HPDE6-E6E7 (cell line): ENCODE measurements at regions not wholly inside any gene's neighbourhood (a gene's known extent, or its start where the extent isn't known, plus 50 kb on each side); places are given as distances from the start of the nearest gene placed in this dataset.
A peak's percentile ranks its signal among the peaks of the same experiment; 100 is the strongest.

Experiments used
- DNase-seq: peaks from one replicate; pipeline ENCODE4 v3.0.0; 2011; ENCODE audit warnings: missing footprints; ENCODE audit errors: extremely low spot score

GRCh38 chr13:106351251-106351650 is 184.2 kb downstream of the EFNB2 start:
- no peak for DNase-seq

DNA sequence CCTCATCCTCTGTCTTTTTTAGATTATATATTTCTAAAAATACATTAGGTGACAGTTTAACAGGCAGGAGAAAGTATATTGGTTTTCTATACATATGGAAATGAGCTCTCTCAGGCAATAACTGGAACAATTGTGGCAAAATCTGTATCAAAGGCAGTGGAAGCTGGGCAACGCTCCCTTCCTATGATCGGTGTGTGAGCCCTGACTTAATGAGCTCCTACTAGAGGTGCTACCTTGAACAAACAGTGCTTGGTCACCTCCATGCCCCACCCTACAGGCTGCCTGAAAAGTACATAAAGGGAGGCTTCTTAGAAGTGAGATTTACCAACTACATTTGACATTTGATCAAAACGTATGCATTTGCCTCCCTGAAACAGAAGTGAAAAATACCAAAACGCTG is 185.3 kb downstream of the EFNB2 start:
- DNase-seq, result no peak

DNA sequence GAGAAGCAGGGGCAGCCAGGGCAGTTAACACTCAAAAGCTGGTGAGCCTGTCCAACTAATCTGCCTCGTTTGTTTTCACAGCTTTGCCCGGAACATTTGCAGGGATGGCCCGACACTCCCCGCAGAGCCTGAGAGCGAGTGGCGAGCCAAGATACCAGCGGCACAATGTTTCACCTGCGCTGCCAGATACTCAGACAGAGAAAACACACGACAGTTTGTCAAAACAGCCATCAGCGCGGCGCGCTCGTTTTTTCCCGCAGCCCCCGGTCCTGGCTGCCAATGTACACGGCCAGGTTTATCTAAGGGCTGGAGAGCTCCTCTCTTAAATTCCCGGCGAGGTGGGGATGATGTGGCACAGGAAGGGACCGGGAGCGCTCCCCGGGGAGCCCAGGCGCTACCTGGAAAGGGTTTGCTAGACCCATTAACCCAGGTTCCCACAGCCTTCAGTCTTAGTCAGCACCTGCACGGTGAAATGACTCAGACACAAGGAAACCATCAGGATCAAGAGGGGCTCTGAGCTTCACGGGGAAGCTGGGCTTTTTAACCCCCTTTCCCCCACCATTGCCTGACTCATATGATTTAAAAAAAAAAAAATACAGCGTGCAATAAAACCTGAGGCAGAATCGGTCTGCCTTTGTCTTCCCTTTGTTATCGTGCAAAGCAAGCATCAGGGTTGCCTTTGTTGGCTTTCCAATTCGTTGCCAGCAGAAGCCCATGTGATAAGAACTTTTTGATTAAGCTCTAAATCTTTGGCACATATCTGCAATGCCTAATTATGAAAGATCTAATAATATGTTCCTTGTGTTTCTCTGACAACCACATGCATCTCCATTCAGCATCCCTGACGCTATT is 186.2 kb downstream of the EFNB2 start:
- peak; percentile 41 for DNase-seq

DNA sequence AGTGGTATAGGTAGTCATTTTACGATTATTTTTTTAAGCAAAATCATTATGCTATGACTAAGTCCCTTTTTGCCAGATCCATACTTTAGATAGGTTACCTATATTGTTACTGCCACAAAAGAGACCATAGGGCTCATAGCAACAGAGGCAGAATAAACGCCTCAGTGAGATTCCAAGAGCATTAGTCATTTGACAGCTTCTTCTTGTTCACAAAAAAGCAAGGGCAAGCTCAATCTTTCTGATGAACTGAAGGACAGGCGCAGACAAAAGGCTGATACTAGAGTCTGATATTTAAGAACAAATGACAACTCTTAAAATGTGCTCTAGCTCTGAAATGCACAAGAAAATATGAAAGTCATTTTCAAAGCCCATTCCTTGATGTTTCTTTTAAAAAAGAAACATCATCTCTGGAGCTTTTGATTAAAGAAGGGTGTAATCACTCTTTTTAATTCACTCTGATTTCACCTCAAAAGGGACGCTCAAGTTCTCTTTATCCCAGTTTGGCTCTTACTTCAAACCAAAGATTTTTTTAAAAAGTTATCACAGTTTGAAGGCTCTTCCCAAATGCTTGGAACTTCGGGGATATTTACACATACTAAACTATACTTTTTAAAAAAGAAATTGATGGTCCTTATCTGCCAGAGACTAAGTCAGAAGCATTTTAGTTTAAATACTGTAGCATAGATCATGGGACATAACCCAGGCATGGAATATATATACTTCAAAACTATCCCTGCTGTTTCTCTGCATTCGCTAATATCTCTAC is 187.2 kb downstream of the EFNB2 start:
- DNase-seq, result no peak

DNA sequence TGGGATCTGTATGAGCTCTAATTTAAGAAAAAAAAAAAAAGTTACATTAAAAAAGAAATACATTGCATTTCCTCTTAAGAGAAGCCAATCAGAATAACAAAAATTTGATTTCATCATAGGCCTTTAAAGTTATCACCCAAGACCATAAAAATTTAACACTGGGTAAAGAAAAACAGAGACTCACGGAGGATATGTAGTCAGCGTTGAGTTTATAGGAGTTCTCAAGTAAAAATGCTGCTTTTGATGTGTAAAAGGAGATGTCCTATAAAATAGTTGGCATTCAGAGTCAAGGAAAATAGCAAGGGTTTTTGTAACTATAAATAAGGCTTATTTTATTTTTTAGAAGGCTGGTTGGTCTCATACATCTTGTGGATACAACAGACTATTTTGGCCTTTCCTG is 191.1 kb downstream of the EFNB2 start:
- DNase-seq, result no peak

DNA sequence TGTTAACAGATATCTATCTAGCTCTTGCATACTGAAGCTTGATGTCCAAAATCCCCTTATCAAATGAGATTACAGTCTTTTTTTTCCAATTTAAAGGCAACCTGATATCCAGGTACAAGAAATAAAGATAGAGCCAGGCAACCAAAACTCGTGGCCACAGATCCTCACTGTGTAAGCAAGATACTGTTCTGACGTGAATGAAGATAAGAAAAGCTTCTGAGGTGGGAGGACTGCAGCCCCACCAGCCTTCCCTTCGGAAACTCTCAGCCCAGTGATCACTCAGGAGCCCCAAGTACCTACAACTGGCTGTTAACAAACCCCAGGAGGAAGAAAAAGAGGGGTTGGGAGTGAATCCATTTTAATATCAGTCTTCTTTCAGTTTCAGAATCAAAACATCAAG is 191.6 kb downstream of the EFNB2 start:
- DNase-seq, result no peak

- no peak for DNase-seq
Observed at GRCh38 chr13:106340249-106340648, 195.2 kb downstream of the EFNB2 start.

- no peak for DNase-seq
Observed at GRCh38 chr13:106337096-106337850, 198.2 kb downstream of the EFNB2 start.

DNA sequence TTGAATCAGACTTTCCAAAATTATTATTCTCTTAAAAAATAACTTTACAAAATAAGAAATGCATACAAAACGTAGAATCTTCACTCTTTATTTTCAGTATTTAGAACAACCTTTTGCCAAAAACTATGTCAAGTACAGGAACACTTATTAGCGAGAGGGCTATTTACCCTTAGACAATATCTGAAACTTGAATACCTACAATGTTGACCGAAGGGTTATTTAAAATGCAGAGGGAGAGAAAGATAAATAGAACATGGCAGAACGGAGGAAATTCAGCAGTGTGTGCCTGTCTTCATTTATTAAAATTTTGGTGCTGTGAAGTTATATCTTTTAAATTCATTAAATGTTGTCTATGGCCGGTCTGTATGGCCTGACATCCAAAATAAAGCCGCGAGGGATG is 198.8 kb downstream of the EFNB2 start:
- no peak for DNase-seq

DNA sequence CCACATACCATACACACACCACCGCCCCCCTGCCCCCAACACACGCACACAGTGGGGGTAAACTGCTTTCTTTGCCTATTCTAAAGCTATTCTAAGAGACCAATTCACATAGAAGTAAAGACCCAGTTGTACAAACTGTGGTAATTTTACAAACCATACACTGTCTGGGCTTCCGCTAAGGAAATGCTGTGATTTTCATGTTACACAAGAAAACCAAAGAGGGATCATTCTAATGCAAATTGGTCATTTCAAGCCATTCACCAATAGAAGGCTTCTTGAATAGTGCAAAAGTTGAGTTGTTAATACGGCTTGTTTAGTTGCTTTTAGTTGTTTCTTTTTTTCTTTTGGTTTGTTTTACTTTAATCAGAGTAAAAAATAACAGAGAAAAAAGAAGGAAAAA is 202.8 kb downstream of the EFNB2 start:
- no peak for DNase-seq

DNA sequence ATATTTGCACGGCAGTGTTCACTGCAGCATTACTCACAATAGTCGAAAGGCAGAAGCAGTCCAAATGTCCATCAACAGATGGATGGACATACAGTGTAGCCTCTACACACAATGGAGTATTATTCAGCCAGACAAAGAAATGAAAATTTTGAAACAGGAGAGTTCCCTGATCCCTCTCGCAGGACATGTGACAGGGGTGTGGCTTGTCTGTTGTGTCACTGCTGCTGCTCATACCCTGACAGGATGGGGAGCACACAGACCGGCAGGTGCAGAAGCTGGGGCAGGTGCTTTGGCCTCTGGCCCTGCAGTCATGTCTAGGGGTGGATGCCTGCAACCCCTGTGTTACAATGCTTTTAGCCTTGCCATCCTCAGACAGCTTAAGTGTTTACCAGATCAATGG is 204.3 kb downstream of the EFNB2 start:
- DNase-seq, result no peak

- DNase-seq, result no peak
Observed at GRCh38 chr13:106329941-106330340, 205.5 kb downstream of the EFNB2 start.

- DNase-seq, result no peak
Observed at GRCh38 chr13:106326751-106327150, 208.7 kb downstream of the EFNB2 start.

DNA sequence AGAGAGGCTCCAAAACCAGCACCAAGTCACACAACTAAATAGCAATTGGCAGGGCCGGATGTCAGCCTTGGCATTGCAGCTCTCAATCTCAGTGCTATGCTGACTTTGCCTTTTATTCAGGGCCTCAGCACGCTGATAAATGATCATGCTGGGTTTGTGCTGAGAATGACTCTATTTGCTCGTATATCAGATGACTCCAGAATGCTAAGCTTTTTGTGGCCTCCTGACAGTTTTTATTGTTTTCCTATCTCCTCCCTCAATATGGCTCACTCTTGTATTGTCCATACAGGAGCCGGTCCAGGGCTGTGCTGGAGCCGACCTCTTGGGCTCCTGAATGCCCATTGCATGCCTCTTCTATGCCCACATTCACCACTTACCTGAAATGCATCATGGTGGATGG is 211.0 kb downstream of the EFNB2 start:
- DNase-seq, result no peak

GRCh38 chr13:106322628-106323027 is 212.8 kb downstream of the EFNB2 start:
- no peak for DNase-seq

DNA sequence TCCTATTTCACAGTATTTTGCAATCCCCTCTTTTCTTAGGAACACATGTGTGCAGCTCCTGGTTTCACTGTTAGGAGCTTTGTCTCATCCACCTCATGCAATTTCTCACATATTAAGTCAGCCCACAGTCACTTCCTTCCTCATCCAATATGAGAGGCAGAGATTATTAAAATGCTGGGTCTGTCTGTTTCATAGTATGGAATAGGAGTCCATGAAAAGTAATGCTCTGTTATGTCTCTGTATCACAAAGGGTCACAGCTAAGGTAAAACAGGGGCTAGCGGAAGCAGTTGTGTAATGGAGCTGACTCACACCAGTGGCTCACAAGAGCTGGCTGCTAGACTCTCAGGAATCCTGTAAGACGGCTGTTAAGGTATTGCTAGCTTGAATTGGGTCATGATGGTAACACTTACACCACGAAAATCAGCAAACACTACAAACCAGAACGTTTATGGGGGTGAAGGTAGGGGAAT is 216.5 kb downstream of the EFNB2 start:
- DNase-seq, result peak; percentile 90

- DNase-seq, result no peak
Observed at GRCh38 chr13:106314417-106314816, 221.0 kb downstream of the EFNB2 start.

DNA sequence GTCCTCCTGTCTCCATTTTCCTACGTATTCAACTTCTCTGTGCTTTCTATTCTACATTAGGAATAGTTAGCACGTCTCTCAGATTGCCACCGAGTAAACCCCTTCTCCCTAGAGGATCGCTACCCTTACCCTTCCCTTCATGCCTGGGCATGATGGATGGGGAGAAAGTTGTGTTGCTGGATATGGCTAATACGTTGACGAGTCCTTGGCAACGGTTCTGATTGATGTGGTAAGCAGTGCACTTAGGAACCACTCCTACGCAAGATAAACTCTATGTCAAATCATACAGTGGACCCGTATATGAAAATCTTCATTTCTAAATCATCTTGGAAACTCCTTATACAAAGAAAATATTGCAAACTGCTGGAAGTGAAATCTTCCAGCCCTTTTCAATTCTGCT is 224.5 kb downstream of the EFNB2 start:
- no peak for DNase-seq

DNA sequence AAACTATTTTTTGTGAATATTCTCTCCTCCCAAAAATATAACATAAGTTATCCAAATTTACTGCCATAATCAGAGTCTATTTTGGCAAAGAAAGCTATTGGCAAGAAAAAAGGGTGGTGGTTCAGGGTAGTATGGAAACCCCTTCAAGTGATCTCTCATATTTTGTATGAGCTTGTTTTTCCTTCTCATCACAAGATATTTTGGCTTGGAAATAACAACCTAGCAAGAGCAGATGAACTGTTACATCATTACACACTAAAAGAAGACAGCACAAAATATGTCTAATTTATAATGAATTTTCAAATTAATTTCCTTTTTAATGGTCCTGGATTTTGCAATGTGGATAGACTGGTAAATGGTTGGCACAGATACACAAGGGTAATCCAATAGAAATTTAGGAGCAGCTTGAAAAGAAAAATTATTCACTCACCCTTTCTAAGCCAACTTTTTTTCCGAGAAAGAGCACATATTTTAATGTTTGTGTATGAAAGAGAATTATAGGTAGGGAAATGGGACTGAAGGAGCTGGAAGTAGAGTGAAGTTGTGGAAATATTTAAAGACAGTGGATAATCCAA is 225.1 kb downstream of the EFNB2 start:
- no peak for DNase-seq

DNA sequence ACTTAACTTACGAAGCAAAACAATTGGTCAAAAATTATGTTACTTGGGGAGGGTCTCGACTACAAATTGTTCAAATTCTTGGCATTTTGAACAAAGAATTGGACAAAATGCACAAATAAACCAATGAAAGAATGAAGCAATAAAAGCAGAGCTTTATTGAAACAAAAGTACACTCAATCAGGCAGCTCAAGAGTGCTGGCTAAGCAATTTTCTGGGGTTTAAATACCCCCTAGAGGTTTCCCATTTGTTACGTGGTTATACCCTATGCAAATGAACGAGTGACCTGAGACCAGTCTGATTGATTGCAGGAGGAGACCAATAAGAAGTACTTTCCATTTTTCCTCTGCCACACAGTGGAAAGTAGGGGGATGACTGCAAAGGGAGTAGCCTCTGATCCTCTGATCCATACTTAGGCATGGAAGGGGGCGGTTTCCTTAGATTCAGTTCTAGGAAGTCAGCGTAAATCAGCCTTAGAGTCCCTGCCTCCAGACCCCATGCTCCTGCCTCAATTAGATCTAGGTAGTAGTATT is 228.6 kb downstream of the EFNB2 start:
- no peak for DNase-seq

GRCh38 chr13:106302843-106303242 is 232.6 kb downstream of the EFNB2 start:
- no peak for DNase-seq

DNA sequence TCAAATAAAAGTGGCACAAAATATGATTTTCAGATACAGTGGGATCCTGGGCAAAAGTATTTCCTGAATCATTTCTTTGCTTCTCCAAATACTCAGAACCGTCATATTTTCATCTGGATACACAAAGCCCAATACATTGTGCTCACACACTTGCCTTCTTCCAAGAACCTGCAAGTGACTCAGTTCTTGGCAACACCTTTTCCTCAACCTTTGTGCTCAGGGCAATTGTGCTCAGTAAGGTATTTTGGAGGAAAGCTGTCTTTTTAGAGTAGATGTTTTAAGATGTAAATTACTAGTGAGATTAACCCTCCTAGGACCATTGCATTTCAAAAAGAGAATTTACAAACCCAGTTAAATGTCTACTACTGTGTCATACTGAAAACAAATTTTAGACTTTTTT is 233.5 kb downstream of the EFNB2 start:
- DNase-seq, result peak; percentile 19
